GM12892 (cell line): ENCODE measurements at regions not wholly inside any gene's neighbourhood (a gene's known extent, or its start where the extent isn't known, plus 50 kb on each side); places are given as distances from the start of the nearest gene placed in this dataset.

Source experiments
- POLR2A ChIP-seq: IDR thresholded peaks from 2 replicates; pipeline ENCODE4 v1.6.1; 2011; ENCODE audit warnings: low read depth, low read length, control low read depth
- POLR2AphosphoS5 ChIP-seq: IDR thresholded peaks from 2 replicates; pipeline ENCODE4 v1.6.1; 2011; ENCODE audit warnings: low read depth, low read length, control low read depth

GRCh38 chr10:78173360-78174015 lies 139.8 kb downstream of the RPS24 start:
- TF ChIP-seq POLR2A (no peak), POLR2AphosphoS5 (no peak)
